ENCODE measurements at regions not wholly inside any gene's neighbourhood (a gene's known extent, or its start where the extent isn't known, plus 50 kb on each side); places are given as distances from the start of the nearest gene placed in this dataset.

GRCh38 chr14:34126586-34126985 is 175.7 kb upstream of the EGLN3 start:
- no peak overlapping the region for H2AK5ac ChIP-seq (ENCODE audit: low read length, severe bottlenecking)
- H3K18ac ChIP-seq (ENCODE audit: low read depth in 1 of 2, low read length in 2 of 2) = no peak overlapping the region
- DNase-seq = no peak
- H3K4ac ChIP-seq (ENCODE audit: low read depth in 1 of 2, low read length in 2 of 2) = no peak overlapping the region
- H3K23ac ChIP-seq (ENCODE audit: low read length in 2 of 2) = no peak overlapping the region
- H3K4me3 ChIP-seq (ENCODE audit: insufficient read depth in 1 of 2, low read depth in 1 of 2, low read length in 2 of 2) = no peak overlapping the region
- H2BK12ac ChIP-seq (ENCODE audit: low read length in 2 of 2) = no peak overlapping the region
- no peaks in the 10 kb centered on the region for H3K4me1 ChIP-seq (ENCODE audit: control insufficient read depth, insufficient read depth, low read depth, low read length)
- no peak overlapping the region for H4K8ac ChIP-seq (ENCODE audit: low read length)
- H3K27ac ChIP-seq (ENCODE audit: low read length, poor library complexity, severe bottlenecking) = no peak overlapping the region
- H2BK120ac ChIP-seq (ENCODE audit: low read depth, low read length) = no peak overlapping the region
- no peaks in the 10 kb centered on the region for H3K36me3 ChIP-seq (ENCODE audit: control insufficient read depth in 1 of 2, insufficient read depth in 2 of 2, low read depth in 1 of 2, low read length in 2 of 2)
- H4K91ac ChIP-seq (ENCODE audit: low read length) = no peak overlapping the region
- no peaks in the 10 kb centered on the region for H3K9me3 ChIP-seq (ENCODE audit: control insufficient read depth, low read length)
- H2BK5ac ChIP-seq (ENCODE audit: low read depth, low read length, poor library complexity, severe bottlenecking) = no peak overlapping the region
- H3K27me3 ChIP-seq (ENCODE audit: control insufficient read depth in 1 of 2, insufficient read depth in 1 of 2, low read length in 2 of 2) = peaks cover 4 to 29% of the 10 kb centered on the region in 2 experiments
- H2BK15ac ChIP-seq (ENCODE audit: low read depth, poor library complexity, severe bottlenecking) = no peak overlapping the region
- no peak overlapping the region for H2AFZ ChIP-seq (ENCODE audit: low read depth, low read length)
- no peaks in the 10 kb centered on the region for H3K79me1 ChIP-seq (replicated peaks; ENCODE audit: low read length, poor library complexity, severe bottlenecking)
- no peak overlapping the region for H3K4me2 ChIP-seq (ENCODE audit: low read length, poor library complexity, severe bottlenecking)
- H3K9ac ChIP-seq (ENCODE audit: low read length) = no peak overlapping the region
- no peak overlapping the region for H3K14ac ChIP-seq (ENCODE audit: low read length in 2 of 2)
- 88% methylated on average over 2 of the region's 4 CpGs for WGBS

- H3K27me3 ChIP-seq (ENCODE audit: control insufficient read depth in 1 of 2, insufficient read depth in 1 of 2, low read length in 2 of 2) = peaks cover 4 to 29% of the 10 kb centered on the region in 2 experiments
- no peak overlapping the region for H2BK120ac ChIP-seq (ENCODE audit: low read depth, low read length)
- H3K18ac ChIP-seq (ENCODE audit: low read depth in 1 of 2, low read length in 2 of 2) = no peak overlapping the region
- H3K4me2 ChIP-seq (ENCODE audit: low read length, poor library complexity, severe bottlenecking) = no peak overlapping the region
- H2AK5ac ChIP-seq (ENCODE audit: low read length, severe bottlenecking) = no peak overlapping the region
- no peaks in the 10 kb centered on the region for H3K4me1 ChIP-seq (ENCODE audit: control insufficient read depth, insufficient read depth, low read depth, low read length)
- no peak overlapping the region for H3K27ac ChIP-seq (ENCODE audit: low read length, poor library complexity, severe bottlenecking)
- H3K79me1 ChIP-seq (replicated peaks; ENCODE audit: low read length, poor library complexity, severe bottlenecking) = no peaks in the 10 kb centered on the region
- H3K36me3 ChIP-seq (ENCODE audit: control insufficient read depth in 1 of 2, insufficient read depth in 2 of 2, low read depth in 1 of 2, low read length in 2 of 2) = no peaks in the 10 kb centered on the region
- H2BK12ac ChIP-seq (ENCODE audit: low read length in 2 of 2) = no peak overlapping the region
- no peak overlapping the region for H2BK15ac ChIP-seq (ENCODE audit: low read depth, poor library complexity, severe bottlenecking)
- no peak overlapping the region for H2AFZ ChIP-seq (ENCODE audit: low read depth, low read length)
- H4K8ac ChIP-seq (ENCODE audit: low read length) = no peak overlapping the region
- H4K91ac ChIP-seq (ENCODE audit: low read length) = no peak overlapping the region
- no peak overlapping the region for H2BK5ac ChIP-seq (ENCODE audit: low read depth, low read length, poor library complexity, severe bottlenecking)
- no peak for DNase-seq
- H3K23ac ChIP-seq (ENCODE audit: low read length in 2 of 2) = no peak overlapping the region
- WGBS = 78% methylated on average over 4 of the region's 4 CpGs
- no peak overlapping the region for H3K4me3 ChIP-seq (ENCODE audit: insufficient read depth in 1 of 2, low read depth in 1 of 2, low read length in 2 of 2)
- no peak overlapping the region for H3K9ac ChIP-seq (ENCODE audit: low read length)
- H3K9me3 ChIP-seq (ENCODE audit: control insufficient read depth, low read length) = no peaks in the 10 kb centered on the region
- no peak overlapping the region for H3K4ac ChIP-seq (ENCODE audit: low read depth in 1 of 2, low read length in 2 of 2)
- no peak overlapping the region for H3K14ac ChIP-seq (ENCODE audit: low read length in 2 of 2)
These were observed 173.7 kb upstream of the EGLN3 start for GRCh38 chr14:34124585-34124984.

- no peak overlapping the region for H3K27ac ChIP-seq (ENCODE audit: low read length, poor library complexity, severe bottlenecking)
- H2AK5ac ChIP-seq (ENCODE audit: low read length, severe bottlenecking) = no peak overlapping the region
- no peaks in the 10 kb centered on the region for H3K36me3 ChIP-seq (ENCODE audit: control insufficient read depth in 1 of 2, insufficient read depth in 2 of 2, low read depth in 1 of 2, low read length in 2 of 2)
- H3K27me3 ChIP-seq (ENCODE audit: control insufficient read depth in 1 of 2, insufficient read depth in 1 of 2, low read length in 2 of 2) = peaks cover 4 to 26% of the 10 kb centered on the region in 2 experiments
- H3K4me3 ChIP-seq (ENCODE audit: insufficient read depth in 1 of 2, low read depth in 1 of 2, low read length in 2 of 2) = no peak overlapping the region
- no peak overlapping the region for H3K14ac ChIP-seq (ENCODE audit: low read length in 2 of 2)
- no peak overlapping the region for H2BK15ac ChIP-seq (ENCODE audit: low read depth, poor library complexity, severe bottlenecking)
- no peak overlapping the region for H3K9ac ChIP-seq (ENCODE audit: low read length)
- no peak overlapping the region for H2AFZ ChIP-seq (ENCODE audit: low read depth, low read length)
- no peak overlapping the region for H3K18ac ChIP-seq (ENCODE audit: low read depth in 1 of 2, low read length in 2 of 2)
- no peak for DNase-seq
- H2BK120ac ChIP-seq (ENCODE audit: low read depth, low read length) = no peak overlapping the region
- no peak overlapping the region for H2BK12ac ChIP-seq (ENCODE audit: low read length in 2 of 2)
- no peak overlapping the region for H3K4ac ChIP-seq (ENCODE audit: low read depth in 1 of 2, low read length in 2 of 2)
- WGBS = 100% methylated on average over 1 of the region's 1 CpG
- no peaks in the 10 kb centered on the region for H3K79me1 ChIP-seq (replicated peaks; ENCODE audit: low read length, poor library complexity, severe bottlenecking)
- no peaks in the 10 kb centered on the region for H3K4me1 ChIP-seq (ENCODE audit: control insufficient read depth, insufficient read depth, low read depth, low read length)
- no peak overlapping the region for H4K91ac ChIP-seq (ENCODE audit: low read length)
- H3K23ac ChIP-seq (ENCODE audit: low read length in 2 of 2) = no peak overlapping the region
- no peak overlapping the region for H2BK5ac ChIP-seq (ENCODE audit: low read depth, low read length, poor library complexity, severe bottlenecking)
- H4K8ac ChIP-seq (ENCODE audit: low read length) = no peak overlapping the region
- H3K4me2 ChIP-seq (ENCODE audit: low read length, poor library complexity, severe bottlenecking) = no peak overlapping the region
- H3K9me3 ChIP-seq (ENCODE audit: control insufficient read depth, low read length) = no peaks in the 10 kb centered on the region
These were observed 171.8 kb upstream of the EGLN3 start for GRCh38 chr14:34122650-34123049.

- Histone ChIP-seq H3K36me3 (ENCODE audit: control insufficient read depth in 1 of 2, insufficient read depth in 2 of 2, low read depth in 1 of 2, low read length in 2 of 2) (no peaks in the 10 kb centered on the region), H3K14ac (ENCODE audit: low read length in 2 of 2) (no peak overlapping the region), H3K18ac (ENCODE audit: low read depth in 1 of 2, low read length in 2 of 2) (no peak overlapping the region), H2AFZ (ENCODE audit: low read depth, low read length) (no peak overlapping the region), H3K23ac (ENCODE audit: low read length in 2 of 2) (no peak overlapping the region), H4K8ac (ENCODE audit: low read length) (no peak overlapping the region), H3K27ac (ENCODE audit: low read length, poor library complexity, severe bottlenecking) (no peak overlapping the region), H3K4me1 (ENCODE audit: control insufficient read depth, insufficient read depth, low read depth, low read length) (no peaks in the 10 kb centered on the region), H2BK15ac (ENCODE audit: low read depth, poor library complexity, severe bottlenecking) (no peak overlapping the region), H3K4me2 (ENCODE audit: low read length, poor library complexity, severe bottlenecking) (no peak overlapping the region), H2BK120ac (ENCODE audit: low read depth, low read length) (no peak overlapping the region), H3K9ac (ENCODE audit: low read length) (no peak overlapping the region), H3K9me3 (ENCODE audit: control insufficient read depth, low read length) (no peaks in the 10 kb centered on the region), H3K4ac (ENCODE audit: low read depth in 1 of 2, low read length in 2 of 2) (no peak overlapping the region), H3K4me3 (ENCODE audit: insufficient read depth in 1 of 2, low read depth in 1 of 2, low read length in 2 of 2) (no peak overlapping the region), H4K91ac (ENCODE audit: low read length) (no peak overlapping the region), H3K79me1 (replicated peaks; ENCODE audit: low read length, poor library complexity, severe bottlenecking) (no peaks in the 10 kb centered on the region), H2AK5ac (ENCODE audit: low read length, severe bottlenecking) (no peak overlapping the region), H2BK5ac (ENCODE audit: low read depth, low read length, poor library complexity, severe bottlenecking) (no peak overlapping the region), H2BK12ac (ENCODE audit: low read length in 2 of 2) (no peak overlapping the region), H3K27me3 (ENCODE audit: control insufficient read depth in 1 of 2, insufficient read depth in 1 of 2, low read length in 2 of 2) (peaks cover 4 to 26% of the 10 kb centered on the region in 2 experiments)
- DNase-seq = no peak
- 58% methylated on average over 3 of the region's 3 CpGs for WGBS
These were observed 171.2 kb upstream of the EGLN3 start for GRCh38 chr14:34122081-34122480.

Measured in mesenchymal stem cell (in vitro differentiated cells and primary cell).